ENCODE measurements at regions not wholly inside any gene's neighbourhood (a gene's known extent, or its start where the extent isn't known, plus 50 kb on each side); places are given as distances from the start of the nearest gene placed in this dataset.

DNA sequence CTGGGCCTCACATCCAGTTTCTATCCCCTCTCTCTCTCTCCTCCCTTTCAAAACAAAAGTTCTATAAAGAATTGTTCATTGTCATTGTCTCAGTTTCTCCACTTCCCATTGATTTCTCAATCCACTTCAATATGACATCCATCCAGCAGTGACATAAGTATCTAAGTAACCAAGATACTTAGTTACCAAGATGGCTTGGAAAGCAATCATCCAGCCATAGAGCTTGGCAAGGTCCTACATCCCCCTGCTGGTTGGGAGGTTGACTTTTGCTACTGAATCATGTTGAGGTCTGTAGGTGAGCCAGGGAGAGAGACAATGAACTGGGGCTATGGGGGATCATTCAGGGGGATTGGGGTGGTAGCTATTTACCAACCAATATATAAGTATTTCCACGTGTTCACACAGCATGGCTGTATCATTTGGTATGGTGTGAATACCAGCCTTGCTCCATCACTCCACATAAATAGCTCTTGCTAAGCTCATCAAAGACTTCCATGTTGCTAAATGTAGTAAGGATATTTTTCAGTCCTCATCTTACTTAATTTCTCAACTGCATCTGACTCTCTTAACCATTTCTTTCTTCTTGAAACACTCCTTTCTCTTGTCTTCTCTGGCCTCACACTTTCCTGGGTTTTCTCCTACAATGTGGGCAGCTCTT, 58.8 kb upstream of the NTRK3 start:
- no peak for DNase-seq (ENCODE audit: low read depth in 2 of 2)

DNA sequence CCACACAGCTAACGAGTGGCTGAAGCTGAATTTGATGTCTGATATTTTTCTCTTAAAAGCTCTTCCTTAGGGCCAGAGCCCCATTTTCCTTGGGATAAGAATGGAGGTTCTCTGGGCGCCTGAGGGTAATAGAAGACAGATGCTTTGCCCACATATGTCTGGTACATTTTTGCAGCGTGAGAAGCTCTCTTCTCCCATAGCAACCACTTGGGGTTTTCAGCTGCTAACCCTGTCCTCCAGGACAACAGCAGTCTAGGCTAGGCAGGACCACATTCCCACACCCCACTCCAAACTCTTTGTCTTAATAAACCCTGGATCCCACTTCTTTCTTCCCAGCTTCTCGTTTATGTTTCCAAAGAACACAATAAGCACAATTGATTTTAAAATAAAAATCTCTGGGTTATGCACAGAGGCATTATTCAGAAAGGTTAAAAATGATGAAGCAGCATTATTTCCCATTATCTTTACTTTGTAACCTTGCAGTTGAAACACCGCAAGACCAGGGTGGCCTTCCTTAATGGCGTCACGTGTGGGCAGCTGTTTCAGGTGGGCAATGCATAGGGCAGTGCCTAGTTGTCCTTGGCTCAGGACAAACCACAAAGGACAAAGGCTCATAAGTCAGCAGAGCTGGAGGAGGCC, 56.5 kb upstream of the NTRK3 start:
- no peak for DNase-seq (ENCODE audit: low read depth in 2 of 2)

DNA sequence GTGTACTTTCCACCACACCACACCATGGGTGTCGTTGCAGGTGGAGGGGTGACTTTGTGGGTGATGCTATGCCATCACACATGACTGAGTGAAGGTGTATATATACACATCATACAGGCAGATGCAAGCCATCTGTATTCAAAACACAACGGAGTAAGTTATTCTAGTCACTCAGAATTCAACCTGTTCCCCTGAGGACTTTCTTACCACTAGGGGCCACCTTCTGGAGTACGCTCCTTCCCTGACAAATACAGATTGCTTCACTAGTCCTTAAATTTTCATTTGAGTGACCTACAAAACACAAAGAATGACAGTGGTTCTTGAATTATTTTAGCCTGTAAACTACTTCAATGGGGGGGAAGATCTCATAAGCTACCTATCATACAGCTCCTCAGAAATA, 52.8 kb upstream of the NTRK3 start:
- DNase-seq (ENCODE audit: low read depth in 2 of 2) = no peak

DNA sequence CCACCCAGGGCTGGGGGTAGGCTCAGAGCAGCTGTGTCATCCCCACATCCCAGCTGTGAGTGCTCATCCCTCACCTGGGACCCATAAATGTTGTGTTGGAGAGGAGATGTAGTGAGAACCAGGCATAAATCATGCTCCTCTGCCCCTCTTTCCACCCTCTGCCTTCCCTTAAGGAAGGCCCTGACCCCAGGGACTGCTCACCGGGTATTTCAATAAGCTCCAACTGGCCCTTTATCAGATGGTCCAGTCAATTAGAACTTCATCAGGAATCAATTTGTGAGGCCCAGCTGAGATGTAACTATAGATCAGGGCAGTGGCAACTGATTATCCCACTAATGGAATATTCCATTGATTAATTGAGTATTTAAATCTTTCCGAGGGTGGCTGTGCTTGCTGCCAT, 50.8 kb upstream of the NTRK3 start:
- no peak for DNase-seq (ENCODE audit: low read depth in 2 of 2)
